Mesothelial cell of epicardium (in vitro differentiated cells): ENCODE measurements at regions not wholly inside any gene's neighbourhood (a gene's known extent, or its start where the extent isn't known, plus 50 kb on each side); places are given as distances from the start of the nearest gene placed in this dataset.

ENCODE experiments used
- DNase-seq, 2 experiments: peaks; one replicate each; pipeline ENCODE4 v3.0.0; 2021; ENCODE audit warnings: low spot score in 2 of 2; ENCODE audit not compliant: unreplicated experiment in 2 of 2
- H3K27ac Mint-ChIP-seq: 2 replicates; pipeline ENCODE4 v1.8.0; 2021; ENCODE audit warnings: mixed read lengths
- H3K27me3 Mint-ChIP-seq: 2 replicates; pipeline ENCODE4 v1.8.0; 2021; ENCODE audit warnings: low read depth, mixed read lengths
- H3K36me3 Mint-ChIP-seq: 2 replicates; pipeline ENCODE4 v1.8.0; 2021; ENCODE audit warnings: mixed read lengths
- H3K4me1 Mint-ChIP-seq: 2 replicates; pipeline ENCODE4 v1.8.0; 2021; ENCODE audit warnings: mixed read lengths
- H3K4me3 Mint-ChIP-seq: 2 replicates; pipeline ENCODE4 v1.8.0; 2021; ENCODE audit warnings: mild to moderate bottlenecking, moderate library complexity, mixed read lengths
- H3K9me3 Mint-ChIP-seq: 2 replicates; pipeline ENCODE4 v1.8.0; 2021; ENCODE audit warnings: mixed read lengths
- TF ChIP-seq, protein P1 (sequence below): fragments of 200-600 bp; sonication (generic); IDR thresholded peaks from one replicate; pipeline ENCODE4 v1.5.0; 2021; ENCODE audit warnings: antibody characterized with exemption; ENCODE audit not compliant: unreplicated experiment

DNA sequence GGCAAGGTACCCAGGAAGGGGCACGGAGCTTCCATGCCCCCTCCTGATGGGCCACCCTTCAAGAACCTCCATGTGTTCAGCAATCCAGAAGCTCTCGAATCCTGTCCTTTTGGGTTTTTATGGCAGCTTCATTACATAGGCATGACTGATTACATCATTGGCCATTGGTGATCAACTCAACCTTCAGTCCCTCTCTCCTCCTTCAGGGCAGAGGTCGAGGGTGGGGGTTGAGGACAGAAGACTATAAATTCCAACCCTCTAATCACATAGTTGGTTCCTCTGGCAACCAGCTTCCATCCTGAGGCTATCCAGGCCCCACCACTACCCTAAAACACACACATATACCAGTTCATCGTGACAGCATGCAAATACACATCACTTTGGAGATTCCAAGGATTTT lies 135.7 kb downstream of the ZNF281 start:
- Mint-ChIP-seq H3K27ac (no peak overlapping the region), H3K27me3 (no peaks in the 10 kb centered on the region), H3K4me1 (peaks cover 9% of the 10 kb centered on the region), H3K4me3 (no peak overlapping the region), H3K9me3 (no peaks in the 10 kb centered on the region), H3K36me3 (no peaks in the 10 kb centered on the region)
- DNase-seq: no peak
- TF ChIP-seq, protein P1, sequence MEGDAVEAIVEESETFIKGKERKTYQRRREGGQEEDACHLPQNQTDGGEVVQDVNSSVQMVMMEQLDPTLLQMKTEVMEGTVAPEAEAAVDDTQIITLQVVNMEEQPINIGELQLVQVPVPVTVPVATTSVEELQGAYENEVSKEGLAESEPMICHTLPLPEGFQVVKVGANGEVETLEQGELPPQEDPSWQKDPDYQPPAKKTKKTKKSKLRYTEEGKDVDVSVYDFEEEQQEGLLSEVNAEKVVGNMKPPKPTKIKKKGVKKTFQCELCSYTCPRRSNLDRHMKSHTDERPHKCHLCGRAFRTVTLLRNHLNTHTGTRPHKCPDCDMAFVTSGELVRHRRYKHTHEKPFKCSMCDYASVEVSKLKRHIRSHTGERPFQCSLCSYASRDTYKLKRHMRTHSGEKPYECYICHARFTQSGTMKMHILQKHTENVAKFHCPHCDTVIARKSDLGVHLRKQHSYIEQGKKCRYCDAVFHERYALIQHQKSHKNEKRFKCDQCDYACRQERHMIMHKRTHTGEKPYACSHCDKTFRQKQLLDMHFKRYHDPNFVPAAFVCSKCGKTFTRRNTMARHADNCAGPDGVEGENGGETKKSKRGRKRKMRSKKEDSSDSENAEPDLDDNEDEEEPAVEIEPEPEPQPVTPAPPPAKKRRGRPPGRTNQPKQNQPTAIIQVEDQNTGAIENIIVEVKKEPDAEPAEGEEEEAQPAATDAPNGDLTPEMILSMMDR: no peak

DNA sequence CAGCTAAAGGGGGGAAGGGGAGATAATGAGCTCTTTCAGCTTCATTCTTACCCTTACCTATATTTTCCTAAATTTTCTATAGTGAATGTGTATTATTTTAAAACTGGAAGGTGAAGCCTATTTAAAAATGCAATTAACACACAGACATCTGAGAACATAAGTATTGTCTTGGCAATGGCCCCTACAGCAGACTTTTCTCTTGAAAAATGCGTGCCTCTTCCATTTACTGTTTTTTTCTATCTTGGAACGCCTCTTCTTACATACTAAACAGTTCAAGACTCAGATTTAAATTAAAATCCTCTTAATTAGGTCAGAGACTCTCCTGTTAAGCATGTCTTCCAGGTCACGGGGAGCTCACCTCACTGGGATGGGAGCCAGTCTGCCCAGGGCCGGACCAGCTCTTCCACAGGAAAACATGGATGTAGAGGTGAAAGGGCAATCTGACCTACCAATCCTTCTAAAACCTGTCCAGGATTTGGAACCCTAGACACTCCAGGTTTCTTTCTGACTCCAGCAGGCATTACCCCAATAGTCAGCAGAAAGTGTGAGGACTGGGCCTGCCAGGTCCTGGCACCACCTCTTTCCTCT lies 137.3 kb downstream of the ZNF281 start:
- peaks cover 9% of the 10 kb centered on the region for H3K4me1 Mint-ChIP-seq
- H3K27me3 Mint-ChIP-seq: no peaks in the 10 kb centered on the region
- no peaks in the 10 kb centered on the region for H3K36me3 Mint-ChIP-seq
- DNase-seq: no peak
- no peaks in the 10 kb centered on the region for H3K9me3 Mint-ChIP-seq
- H3K4me3 Mint-ChIP-seq: no peak overlapping the region
- H3K27ac Mint-ChIP-seq: no peak overlapping the region
- TF ChIP-seq, protein P1: no peak

DNA sequence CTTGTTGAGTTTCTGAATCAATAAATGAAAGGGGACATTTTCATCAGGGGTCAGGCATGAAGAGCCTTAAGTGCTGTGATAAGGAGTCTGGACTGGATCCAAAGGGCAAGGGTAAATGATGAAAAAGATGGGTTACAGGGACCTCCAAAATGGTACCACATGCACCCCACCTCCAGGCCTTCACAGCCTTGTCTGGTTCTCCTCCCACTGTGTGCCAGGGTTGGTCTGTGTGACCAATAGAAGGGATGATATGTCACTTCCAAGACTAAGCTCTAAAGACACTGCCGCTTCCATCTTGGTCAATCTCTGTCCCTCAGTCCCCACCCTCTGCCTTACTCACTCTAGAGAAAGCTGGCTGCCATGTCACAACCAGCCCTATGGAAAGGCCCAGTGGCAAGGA lies 140.6 kb downstream of the ZNF281 start:
- H3K4me1 Mint-ChIP-seq: peaks cover 13% of the 10 kb centered on the region
- TF ChIP-seq, protein P1: no peak
- H3K4me3 Mint-ChIP-seq: no peak overlapping the region
- no peak overlapping the region for H3K27ac Mint-ChIP-seq
- H3K36me3 Mint-ChIP-seq: no peaks in the 10 kb centered on the region
- no peaks in the 10 kb centered on the region for H3K9me3 Mint-ChIP-seq
- no peaks in the 10 kb centered on the region for H3K27me3 Mint-ChIP-seq
- DNase-seq: no peak

DNA sequence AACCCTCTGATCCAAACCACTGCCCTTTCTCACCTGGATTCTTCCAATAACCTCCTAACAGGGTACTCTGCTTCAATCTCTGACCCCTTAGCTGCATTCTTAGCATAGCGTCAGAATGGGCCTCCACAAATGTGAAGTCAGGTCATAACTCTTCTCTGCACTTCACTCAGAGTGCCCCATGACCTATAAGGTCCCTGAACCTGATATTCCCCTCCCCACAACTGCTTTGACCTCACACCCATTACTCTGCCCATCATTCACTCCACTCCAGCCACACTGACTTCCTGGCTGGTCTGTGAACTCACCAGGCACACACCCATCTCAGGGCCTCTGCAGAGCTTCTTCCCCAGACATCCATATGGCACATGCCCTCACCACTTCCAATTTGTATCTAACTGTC lies 141.9 kb downstream of the ZNF281 start:
- no peaks in the 10 kb centered on the region for H3K9me3 Mint-ChIP-seq
- H3K27me3 Mint-ChIP-seq: no peaks in the 10 kb centered on the region
- TF ChIP-seq, protein P1: no peak
- H3K4me1 Mint-ChIP-seq: peaks cover 13% of the 10 kb centered on the region
- no peaks in the 10 kb centered on the region for H3K36me3 Mint-ChIP-seq
- no peak overlapping the region for H3K27ac Mint-ChIP-seq
- H3K4me3 Mint-ChIP-seq: no peak overlapping the region
- no peak for DNase-seq

DNA sequence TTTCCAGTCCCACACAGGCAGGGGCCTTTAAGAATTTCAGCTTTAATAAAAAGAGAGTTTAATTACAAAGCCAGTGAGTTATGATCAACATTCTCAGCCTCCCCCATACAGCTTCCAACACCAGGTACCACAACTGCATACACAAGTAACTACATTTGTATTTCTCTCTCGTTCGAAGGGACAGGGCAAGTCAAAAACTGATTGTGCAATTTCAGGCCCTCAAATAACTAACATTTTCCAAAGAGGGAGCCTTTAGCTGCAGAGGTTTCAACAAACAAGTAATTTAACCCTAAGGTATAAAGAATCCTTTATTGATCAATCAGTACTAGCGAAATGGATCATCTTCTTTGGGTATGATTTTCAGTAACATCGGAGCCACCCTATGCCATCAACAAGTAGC lies 142.4 kb downstream of the ZNF281 start:
- Mint-ChIP-seq H3K9me3 (no peaks in the 10 kb centered on the region), H3K27me3 (no peaks in the 10 kb centered on the region), H3K36me3 (no peaks in the 10 kb centered on the region), H3K4me1 (peaks cover 13% of the 10 kb centered on the region), H3K27ac (no peak overlapping the region), H3K4me3 (no peak overlapping the region)
- TF ChIP-seq, protein P1: no peak
- no peak for DNase-seq

DNA sequence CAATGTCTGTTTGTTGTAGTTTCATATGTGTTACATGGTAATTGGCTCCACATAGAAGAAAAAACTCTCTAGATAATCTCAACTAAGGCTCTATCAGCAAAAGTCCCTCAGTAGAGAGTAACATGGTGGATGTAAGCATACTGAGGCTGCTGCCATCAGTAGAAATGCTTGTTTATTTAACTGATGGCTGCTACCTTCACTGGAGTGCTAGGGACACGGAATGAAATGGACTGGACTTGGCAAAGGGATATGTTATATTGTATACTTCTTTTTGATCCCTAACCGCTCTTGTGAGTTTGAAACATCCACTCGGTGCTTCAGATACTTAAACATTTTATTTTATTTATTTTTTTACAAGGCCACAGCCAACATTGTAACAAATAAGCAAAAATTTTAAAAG lies 143.0 kb downstream of the ZNF281 start:
- H3K9me3 Mint-ChIP-seq: no peaks in the 10 kb centered on the region
- peaks cover 13% of the 10 kb centered on the region for H3K4me1 Mint-ChIP-seq
- no peak overlapping the region for H3K27ac Mint-ChIP-seq
- TF ChIP-seq, protein P1: no peak
- H3K36me3 Mint-ChIP-seq: no peaks in the 10 kb centered on the region
- DNase-seq: no peak
- no peak overlapping the region for H3K4me3 Mint-ChIP-seq
- H3K27me3 Mint-ChIP-seq: no peaks in the 10 kb centered on the region
